ENCODE measurements at regions not wholly inside any gene's neighbourhood (a gene's known extent, or its start where the extent isn't known, plus 50 kb on each side); places are given as distances from the start of the nearest gene placed in this dataset.

DNA sequence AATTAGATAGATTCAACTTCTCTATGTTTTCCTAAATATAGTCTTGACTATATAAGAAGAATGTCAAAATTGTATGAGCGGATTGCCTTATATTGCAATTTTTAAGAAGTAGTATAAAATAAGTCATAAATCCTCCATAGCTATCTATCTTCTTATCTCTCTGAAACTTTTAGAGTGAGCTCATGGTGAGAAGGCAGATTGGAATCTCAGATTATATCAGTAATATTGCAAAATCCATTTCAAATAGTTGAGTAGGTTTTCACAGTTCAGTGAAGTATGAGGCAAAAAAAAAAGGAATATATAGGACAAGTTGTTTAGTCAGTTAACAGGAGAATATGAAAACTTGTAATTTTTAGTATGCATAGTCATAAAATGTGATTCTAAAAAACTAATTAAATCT is 156.4 kb downstream of the FAM174A start:
- Histone ChIP-seq H2AFZ (ENCODE audit: low read length) (no peak overlapping the region), H2BK20ac (ENCODE audit: low read depth, low read length, poor library complexity, severe bottlenecking) (no peak overlapping the region), H2BK120ac (ENCODE audit: low read depth, low read length, poor library complexity, severe bottlenecking) (no peak overlapping the region), H2BK5ac (ENCODE audit: insufficient read length, low read length) (no peak overlapping the region), H2AK5ac (ENCODE audit: insufficient read length, low read length) (no peak overlapping the region), H3K4ac (ENCODE audit: low read depth, low read length) (no peak overlapping the region), H2BK12ac (ENCODE audit: insufficient read length, low read depth, low read length) (no peak overlapping the region), H3K18ac (ENCODE audit: insufficient read length, low read depth, low read length) (no peak overlapping the region), H4K8ac (replicated peaks; ENCODE audit: insufficient read length, low read depth, low read length) (no peak overlapping the region), H4K91ac (ENCODE audit: insufficient read length, low read depth, low read length) (no peak overlapping the region), H3K14ac (ENCODE audit: insufficient read depth, low read length) (no peak overlapping the region), H3K23me2 (ENCODE audit: insufficient read length, low read depth, low read length, poor library complexity, severe bottlenecking) (no peaks in the 10 kb centered on the region), H3K4me2 (ENCODE audit: insufficient read depth, insufficient read length, low read length) (no peak overlapping the region), H3K9me3 (ENCODE audit: control insufficient read depth, low read depth, low read length) (no peaks in the 10 kb centered on the region), H3K23ac (ENCODE audit: insufficient read length, low read depth, low read length) (no peak overlapping the region), H3K4me1 (ENCODE audit: insufficient read depth, low read length) (no peaks in the 10 kb centered on the region), H3K56ac (ENCODE audit: insufficient read length, low read depth, low read length) (no peak overlapping the region), H2BK15ac (ENCODE audit: low read depth, low read length) (no peak overlapping the region), H3K27me3 (ENCODE audit: insufficient read depth, low read length) (no peaks in the 10 kb centered on the region), H3T11ph (ENCODE audit: low read length) (no peak overlapping the region), H3K9ac (ENCODE audit: extremely low read depth, insufficient read length, low read length) (no peak overlapping the region), H3K79me2 (ENCODE audit: insufficient read depth, low read length) (no peaks in the 10 kb centered on the region), H3K79me1 (ENCODE audit: insufficient read depth, low read depth, low read length, poor library complexity, severe bottlenecking) (no peaks in the 10 kb centered on the region), H4K20me1 (ENCODE audit: control insufficient read depth, insufficient read depth, insufficient read length) (no peaks in the 10 kb centered on the region), H4K5ac (ENCODE audit: insufficient read length, low read depth, low read length) (no peak overlapping the region), H3K27ac (ENCODE audit: insufficient read length, low read depth, low read length) (no peak overlapping the region)
- no peaks in the 10 kb centered on the region for H3K36me3 Mint-ChIP-seq (ENCODE audit: insufficient read depth in 1 of 3, low read depth in 3 of 3)
- no peaks in the 10 kb centered on the region for H3K4me1 Mint-ChIP-seq
- no peak overlapping the region for H3K4me3 Mint-ChIP-seq
- TF ChIP-seq, protein P1, sequence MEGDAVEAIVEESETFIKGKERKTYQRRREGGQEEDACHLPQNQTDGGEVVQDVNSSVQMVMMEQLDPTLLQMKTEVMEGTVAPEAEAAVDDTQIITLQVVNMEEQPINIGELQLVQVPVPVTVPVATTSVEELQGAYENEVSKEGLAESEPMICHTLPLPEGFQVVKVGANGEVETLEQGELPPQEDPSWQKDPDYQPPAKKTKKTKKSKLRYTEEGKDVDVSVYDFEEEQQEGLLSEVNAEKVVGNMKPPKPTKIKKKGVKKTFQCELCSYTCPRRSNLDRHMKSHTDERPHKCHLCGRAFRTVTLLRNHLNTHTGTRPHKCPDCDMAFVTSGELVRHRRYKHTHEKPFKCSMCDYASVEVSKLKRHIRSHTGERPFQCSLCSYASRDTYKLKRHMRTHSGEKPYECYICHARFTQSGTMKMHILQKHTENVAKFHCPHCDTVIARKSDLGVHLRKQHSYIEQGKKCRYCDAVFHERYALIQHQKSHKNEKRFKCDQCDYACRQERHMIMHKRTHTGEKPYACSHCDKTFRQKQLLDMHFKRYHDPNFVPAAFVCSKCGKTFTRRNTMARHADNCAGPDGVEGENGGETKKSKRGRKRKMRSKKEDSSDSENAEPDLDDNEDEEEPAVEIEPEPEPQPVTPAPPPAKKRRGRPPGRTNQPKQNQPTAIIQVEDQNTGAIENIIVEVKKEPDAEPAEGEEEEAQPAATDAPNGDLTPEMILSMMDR (conservative IDR thresholded peaks at IDR 0.05) = no peak
- no peak for DNase-seq
- no peaks in the 10 kb centered on the region for H3K27me3 Mint-ChIP-seq (ENCODE audit: low read depth)
- WGBS (ENCODE audit: extremely low coverage, insufficient read length, low lambda C conversion rate) = no CpG with 5 or more reads among the region's 1 CpG
- H3K9me3 Mint-ChIP-seq = peaks cover 0 to 4% of the 10 kb centered on the region in 2 experiments; a peak in 1 of 5 replicates
- H3K27ac Mint-ChIP-seq = no peak overlapping the region

Data from H9 (cell line).